GM21526 (cell line): ENCODE measurements at regions not wholly inside any gene's neighbourhood (a gene's known extent, or its start where the extent isn't known, plus 50 kb on each side); places are given as distances from the start of the nearest gene placed in this dataset.

Experiments used
- ATAC-seq: cut with Tn5 transposase; IDR thresholded peaks from one replicate; pipeline ENCODE4 v1.9.1; 2021; ENCODE audit warnings: moderate library complexity; ENCODE audit not compliant: unreplicated experiment, low FRiP score

DNA sequence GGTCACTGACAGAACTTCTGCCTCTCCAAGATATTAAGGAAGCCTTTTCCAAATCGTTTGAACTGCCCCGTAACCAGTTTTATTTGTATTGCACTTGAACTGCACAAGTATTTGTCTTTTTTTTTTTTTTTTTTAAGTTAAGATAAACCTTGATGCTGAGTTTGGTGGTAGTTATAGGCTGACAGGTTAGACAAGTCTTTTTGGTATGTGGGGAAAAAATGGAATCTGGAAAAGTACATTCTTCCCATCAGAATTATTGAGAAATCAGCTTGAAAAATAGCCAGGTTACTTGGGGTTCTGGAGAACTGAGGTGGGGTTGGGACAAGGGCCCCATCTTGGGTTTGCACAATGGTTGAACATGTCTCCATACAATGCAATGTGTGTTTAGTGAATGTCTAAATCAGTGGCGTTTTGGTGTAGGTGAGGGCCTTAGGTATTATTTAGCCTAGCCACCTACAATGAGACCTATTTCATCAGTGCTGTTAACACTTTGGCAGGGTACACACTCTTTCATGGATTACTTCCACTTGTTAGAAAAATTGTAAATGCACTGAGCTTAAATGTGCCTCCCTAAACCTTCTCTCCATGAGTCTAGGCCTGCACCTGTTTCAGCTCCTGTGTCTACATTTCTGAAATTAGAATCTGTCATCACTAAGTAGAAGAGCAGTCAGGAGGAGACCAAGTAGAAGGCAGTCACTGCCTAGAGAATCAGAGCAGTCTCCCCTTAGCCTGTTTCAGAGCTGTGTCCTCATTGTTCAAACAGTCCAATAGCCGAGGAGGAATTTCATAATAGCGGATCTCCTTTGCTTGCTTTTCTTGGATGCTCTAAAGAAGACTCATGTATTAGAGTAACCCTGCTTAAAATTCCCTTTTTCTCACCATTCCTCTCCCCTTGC lies 140.0 kb upstream of the HMHB1 start:
- no peak for ATAC-seq

DNA sequence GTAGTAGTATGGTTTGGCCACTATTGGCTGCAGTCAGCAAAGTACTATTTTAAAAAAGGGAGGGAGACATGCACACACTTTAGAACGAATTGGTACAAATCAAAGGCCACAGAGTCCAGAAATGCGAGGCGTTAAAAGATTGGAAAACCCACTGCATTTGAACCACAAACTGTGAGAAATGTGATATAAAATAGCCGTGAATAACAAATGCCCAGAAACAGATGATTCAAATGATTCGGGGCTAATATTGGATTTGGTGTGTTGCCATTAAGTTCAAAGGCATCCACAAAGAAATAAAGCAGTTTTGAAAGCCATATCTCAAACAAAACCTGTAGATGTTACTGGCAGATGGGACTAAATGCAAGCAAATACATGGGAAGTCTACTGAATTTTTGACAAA lies 140.9 kb upstream of the HMHB1 start:
- ATAC-seq = no peak

DNA sequence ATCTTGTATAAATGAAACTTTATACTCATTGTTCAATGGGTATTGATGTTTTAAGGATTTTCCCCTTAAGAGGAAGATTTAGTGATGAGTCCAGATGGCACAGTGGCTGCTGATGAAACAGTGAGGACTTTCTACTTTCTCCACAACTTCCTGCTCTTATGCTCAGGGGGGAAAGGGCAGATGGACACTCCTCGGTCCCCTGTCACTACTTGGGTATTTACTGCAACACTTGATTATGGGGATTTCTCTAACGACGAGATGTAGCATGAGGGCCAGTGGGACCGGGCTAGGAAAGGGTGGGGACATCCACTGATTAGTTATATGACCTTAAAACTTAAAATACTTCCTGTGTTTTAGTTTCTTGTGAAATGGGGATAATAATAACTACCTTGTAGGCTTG lies 146.1 kb upstream of the HMHB1 start:
- ATAC-seq = no peak

DNA sequence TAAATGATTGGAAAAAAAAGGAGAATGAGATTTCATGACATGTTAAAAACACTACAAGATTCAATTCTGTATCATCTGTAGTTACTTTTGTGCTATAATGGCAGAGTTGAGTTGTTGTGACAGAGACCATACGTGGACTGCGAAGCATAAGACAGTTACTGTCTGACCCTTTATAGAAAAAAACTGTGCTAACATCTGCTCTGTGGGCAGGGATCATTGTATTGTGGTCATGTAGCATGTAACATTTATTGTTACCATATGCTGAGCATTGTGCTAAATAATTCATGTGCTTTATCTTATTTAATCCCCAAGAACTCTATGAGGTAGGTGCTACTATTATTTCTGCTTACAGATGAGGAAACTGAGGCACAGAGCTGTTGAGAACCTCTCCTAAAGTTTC lies 147.3 kb upstream of the HMHB1 start:
- ATAC-seq = no peak

DNA sequence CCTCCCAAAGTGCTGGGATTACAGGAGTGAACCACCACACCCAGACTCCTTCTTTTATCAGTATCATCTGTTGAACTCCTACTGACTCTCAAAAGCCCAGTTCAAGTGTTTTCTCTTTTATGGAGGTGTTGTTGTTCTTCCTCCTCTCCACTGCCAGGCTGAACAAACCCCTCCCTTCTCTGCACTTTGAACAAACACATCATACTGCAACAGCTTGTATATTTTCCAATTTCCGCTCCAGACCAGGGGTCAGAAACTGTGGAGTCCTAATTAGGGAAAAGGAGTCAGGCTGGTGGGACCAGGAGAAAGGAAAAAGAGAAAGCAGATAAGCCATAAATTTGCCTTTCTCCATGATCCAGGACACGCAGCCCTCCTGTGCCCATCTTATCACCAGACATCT lies 148.1 kb upstream of the HMHB1 start:
- no peak for ATAC-seq

DNA sequence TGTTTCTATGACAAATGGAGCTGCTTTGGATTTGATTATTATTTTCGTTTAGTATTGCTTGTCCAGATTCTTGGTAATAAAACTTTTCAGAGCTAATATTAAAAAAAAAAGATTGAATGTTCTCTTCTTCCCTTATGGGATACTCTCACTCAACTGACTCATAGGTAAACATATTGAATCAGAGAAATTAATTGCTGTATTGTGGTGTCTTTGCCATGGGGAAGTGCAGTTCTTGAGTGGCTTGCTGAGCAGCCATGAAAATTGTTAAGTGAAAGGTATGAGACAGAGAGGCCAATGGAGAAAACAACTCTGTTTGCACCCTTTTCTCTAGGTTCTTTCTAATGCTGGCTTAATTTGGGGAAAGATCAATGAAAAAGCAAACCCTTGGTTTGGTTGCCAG lies 149.9 kb upstream of the HMHB1 start:
- ATAC-seq = no peak

DNA sequence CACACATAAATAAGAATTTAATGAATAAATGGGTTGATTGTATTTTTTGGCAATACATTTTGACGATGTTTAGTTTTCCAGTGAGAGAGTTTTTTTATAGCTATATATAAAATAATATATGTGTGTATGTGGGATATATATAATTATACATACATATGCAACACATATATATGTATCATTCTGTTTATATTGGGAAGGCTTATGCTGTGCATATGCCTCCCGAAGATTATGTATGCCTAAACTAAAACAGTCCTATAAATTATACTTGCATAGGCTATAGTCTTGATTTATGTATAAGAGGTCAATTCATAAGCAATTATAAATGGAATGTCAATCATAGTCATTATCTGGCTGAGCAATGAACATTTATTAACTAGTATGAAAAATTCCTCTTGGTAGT lies 151.3 kb upstream of the HMHB1 start:
- no peak for ATAC-seq

DNA sequence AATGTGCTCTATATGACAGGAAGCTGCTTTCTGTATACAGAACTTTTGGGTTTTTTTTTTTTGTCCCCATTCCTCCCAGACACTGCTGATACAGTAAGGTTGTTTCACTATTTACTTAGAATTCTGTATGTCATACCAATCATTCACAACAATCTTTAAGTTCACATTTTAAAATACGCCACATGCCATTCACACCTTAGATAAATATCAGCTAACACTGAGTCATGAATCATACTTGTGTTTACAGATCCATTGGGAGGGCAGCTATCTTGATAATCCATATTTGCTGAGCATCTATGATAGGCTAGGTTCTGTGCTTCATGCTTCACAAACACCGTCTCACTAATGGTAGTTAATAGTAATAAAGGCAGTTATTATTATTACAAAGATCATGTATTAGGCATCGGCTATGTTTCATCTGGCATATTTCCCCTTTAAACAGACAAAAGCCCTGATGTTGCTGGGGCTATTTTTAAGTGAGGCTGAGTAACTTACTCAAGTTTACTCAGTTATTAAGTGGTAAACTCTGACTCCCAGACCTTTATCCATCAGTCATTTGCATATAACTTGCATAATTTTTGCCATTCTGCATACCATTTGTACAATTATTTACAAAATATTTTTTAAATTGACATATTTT lies 152.2 kb upstream of the HMHB1 start:
- ATAC-seq = no peak

DNA sequence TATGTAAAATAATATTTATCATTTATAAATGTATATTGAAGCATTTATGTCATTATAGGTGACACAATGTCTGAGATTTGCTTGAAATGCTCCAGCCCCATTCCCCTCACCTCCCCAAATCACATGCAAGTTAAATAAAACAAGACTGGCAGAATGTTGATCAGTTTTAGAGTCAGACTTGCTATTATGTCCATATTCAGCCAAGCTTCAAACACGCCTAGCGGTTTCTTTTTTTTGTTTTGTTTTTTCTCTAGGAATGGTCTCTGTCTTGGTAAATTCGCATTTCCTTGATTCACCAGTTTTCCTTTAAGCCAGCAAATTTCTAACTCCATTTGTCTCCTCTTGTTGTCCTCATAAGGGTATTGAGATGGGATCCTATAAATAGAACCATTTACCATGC lies 153.0 kb upstream of the HMHB1 start:
- no peak for ATAC-seq

DNA sequence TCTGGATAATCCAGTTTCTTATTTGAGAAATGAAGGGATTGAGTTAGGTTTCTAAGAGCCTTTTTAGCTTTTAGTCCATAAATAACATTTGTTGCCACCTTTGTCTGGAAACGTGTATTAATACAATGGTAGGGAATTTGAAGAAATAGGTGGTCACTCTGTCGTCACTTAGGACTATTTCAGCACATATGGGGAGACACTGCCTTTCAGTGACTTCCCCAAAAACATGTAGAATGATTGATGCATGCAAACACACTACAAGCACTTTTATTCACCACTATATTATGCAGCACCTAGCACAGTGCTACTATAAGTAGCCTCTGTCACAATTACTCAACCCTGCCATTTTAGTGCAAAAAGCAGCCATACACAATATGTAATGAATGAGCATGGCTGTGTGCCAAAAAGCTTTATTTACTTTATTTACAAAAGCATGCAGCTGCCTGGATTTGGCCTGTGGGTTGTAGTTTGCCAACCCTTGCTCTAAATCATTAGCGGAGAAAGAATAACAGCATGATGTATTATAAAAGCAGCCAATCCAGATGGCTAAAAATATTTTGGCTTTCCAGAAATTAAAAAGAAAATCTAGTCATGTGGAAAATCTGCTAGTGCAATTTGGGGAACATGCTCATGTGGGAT lies 154.2 kb upstream of the HMHB1 start:
- ATAC-seq = no peak

DNA sequence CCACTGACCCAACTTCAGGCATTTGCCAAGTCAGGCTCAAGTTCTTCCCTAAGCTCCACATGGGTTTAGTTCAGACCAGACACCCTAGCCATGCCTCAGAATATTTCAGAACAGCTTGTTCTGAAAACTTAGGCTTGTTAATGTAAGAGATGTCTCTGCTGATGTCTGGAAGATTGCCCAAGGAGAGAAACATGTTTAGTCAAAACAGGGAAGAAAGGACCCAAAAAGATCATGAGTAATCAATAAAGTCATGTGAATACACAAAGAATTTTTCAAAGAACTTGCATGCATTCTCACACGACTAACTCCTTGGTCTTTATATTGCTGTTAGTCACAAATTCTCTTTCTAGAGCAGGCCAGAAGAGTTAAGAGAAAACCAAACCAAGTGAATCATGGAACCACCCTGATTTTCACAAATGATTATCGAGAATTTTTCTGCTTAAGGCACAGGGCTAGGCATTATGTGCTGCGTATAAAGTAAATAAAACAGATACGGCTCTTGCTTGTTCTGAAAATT lies 158.1 kb upstream of the HMHB1 start:
- ATAC-seq = no peak

DNA sequence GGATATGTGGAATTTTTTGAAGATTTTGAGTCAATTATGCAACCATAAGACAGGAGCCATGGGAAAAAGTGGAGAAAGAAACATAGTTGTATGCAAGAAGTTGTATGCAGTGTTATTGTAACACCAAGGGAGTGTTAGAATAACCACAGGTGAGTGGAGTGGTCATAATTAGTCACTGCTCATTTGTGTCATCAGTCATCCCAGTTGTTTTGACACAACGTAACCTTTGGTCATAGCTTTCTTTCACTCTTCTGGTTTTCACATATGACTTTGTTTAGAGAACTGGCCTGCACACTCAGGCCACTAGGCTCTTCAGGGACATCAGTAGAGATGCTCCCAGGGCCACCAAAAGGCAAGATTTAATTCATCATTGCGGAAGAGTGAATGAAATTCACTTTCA lies 158.7 kb upstream of the HMHB1 start:
- ATAC-seq = no peak

DNA sequence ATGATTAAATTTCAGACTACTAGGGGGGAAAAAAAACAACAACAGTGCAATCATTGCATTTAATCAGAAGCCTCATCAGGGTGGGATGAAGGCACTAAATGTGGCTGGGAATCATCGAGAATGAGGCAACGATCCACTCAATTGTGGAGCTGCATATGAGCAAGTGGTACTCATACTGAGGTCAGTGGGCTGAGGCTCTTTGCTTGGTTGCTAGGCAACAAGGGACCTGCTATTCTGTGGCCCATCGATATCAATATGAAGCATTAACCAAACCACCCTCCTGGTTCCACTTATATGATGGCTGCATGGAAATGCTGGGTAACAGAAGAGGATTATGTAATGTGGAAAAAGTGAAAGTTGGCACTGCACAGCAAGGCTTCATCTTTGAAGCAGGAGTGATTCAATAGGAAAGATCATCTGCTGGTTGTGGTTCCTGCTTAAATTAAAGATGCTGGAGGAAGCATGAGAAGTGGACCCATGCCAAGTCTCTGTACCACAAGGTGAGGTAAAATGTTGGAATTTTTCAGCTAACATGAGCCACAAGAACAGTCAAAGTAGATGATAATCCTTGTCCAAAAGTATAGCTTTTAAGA lies 159.8 kb upstream of the HMHB1 start:
- ATAC-seq = no peak

DNA sequence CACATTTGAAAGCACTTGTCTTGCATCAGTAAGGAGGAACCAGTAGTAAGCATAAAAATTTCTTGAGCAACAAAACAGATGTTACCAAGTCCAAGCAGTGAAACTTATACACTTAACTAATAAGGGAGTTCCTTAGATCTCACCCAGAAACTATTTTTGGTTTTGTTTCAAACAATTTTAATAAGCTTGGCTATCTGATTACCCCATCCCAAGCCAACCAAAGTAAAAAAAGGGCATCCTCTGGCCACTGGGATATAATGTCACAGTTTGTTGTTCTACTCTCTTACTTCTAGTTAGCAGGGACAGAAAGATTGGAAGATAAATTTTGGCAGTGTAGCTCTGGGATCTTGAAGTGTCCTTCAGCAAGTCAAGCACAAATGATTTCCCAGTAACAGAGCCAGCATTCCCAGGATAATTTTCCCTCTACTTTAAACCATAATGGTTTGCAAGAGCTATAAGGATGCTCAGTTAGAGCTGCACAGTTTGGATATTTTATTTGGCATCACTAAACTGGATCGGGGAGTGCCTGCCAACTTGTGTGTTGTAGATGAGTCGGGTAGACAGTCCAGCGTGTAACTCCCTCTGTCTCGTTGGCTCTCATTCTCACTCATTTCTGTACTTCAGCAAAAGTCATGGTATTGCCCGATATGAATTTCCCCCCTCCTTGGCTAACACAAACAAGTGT lies 161.9 kb upstream of the HMHB1 start:
- no peak for ATAC-seq

DNA sequence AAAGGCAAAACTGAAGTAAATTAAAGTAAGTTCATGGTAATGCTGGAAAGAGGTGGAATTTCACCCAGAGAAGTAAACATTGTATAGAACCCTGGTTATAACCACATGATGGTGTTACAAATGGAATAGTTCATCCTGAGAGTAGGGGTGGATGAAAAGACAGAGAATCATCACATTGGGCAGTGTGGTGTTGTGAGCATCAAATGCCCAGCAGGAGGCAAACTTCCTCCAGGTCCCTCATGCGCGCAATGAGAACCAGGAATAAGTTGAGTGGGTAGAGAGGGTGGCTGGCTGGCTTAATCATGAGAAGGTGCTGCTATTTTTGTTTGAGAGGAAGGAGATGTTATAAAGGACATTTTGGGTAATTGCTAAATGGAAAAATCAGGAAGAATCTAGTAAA lies 163.3 kb upstream of the HMHB1 start:
- no peak for ATAC-seq

DNA sequence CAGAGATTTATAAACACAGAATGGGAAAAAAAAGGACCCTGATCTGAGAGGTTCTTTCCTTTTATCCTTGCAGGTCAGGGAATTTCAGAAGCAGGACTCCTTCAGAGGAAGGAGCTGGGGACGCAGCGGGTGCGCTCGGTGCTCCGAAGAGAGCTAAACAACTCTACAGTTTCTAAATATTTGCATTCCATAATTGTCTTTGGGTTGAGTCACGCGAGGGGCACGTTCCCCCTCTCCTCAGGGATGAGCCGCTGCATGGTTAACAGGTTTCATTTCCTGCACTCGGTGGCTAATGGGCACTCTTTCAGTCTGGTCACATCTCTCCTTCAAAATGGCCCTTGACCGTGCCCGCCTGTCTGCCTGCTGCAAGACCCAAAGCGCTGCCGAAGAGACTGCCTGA lies 165.0 kb upstream of the HMHB1 start:
- no peak for ATAC-seq

DNA sequence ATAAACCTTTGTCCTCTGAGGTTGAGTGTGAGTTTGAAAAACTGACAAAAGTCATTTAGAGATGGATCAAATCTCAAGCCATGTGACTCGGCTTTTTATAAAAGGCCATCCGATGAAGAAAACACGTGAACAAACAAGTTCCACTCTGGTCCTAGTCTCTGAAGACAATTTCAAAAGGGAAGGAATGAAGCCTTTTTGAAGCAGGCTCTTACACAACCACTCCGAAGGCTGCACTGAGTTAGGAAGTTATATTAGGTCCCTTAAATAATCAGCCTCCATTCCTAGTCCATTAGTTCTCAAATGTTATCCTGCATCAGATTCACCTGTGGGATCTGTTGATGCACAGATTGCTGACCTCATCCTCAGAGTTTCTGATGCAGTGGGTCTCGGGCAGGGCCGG lies 166.6 kb upstream of the HMHB1 start:
- no peak for ATAC-seq

DNA sequence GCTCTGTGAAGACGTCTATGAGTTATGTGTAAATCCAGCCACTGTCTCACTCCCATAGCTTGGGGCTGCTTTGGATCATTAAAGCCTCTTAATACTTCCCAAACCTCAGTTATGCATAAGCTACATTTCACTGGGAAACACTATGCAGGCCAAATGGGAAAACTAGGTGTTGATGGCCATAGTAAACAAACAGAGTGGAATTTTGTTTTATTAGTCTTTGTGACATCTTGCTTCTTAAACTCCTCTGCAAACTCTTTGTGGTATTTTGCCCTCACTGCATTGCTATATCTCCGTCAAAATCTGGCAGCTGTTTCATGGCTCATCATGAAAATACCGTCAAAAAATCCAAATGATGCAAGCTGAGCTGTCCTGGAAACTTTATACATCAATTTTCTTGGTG lies 167.2 kb upstream of the HMHB1 start:
- ATAC-seq = no peak

DNA sequence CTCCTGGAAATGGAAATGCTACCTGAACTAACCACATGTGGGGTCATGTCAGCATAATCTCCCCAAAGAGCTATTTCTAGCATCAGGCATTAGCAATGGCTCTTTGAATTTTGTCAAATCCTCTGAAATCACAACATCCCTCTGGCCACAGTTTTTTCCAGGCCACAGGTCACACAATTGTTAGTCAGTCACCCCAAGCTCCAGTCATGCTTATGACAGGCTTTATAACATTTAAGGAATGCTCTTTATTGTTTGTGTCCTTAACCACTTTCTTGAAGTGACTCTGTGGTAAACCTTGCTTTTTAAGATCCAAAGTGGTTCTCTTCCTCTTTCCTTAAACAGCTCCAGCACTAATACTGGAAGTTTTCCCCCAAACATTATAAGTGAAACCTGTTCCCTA lies 169.2 kb upstream of the HMHB1 start:
- ATAC-seq = no peak

DNA sequence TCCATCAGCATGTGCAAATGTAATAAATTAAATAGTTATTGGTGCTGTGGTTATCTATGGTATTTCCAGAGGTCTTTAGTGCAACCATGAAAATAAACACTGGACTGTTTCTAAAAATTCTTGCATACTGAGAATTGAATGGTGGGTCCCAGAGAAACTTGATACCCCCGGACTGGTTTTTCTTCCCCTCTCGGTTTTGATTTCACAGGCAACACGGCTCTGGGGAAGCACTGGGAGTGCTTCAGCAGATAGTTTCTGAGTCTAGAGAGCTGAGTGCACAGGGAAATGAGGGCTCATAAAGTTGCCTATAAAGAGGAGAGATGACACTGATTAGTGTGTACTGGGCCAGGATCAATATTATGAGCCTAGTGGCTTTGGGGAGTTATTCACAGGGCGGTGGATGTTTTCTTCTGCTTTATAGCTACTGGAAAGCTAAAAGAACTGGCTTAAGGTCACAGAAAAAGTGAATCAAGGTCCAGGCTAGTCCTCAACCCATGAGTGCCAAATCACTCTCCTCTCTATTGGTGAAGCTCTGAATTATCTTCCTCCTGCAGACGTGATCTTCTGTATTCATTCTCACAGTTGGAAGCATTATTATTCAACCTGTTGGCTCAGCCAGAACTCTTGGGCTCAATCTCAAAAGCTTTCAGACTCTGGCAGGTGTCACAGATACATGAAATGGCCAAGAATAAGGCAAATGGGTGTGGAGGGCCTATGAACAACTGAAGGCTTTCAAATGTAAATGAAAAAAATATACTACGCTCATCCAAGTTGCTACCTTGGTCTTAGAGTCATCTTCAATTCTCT lies 170.2 kb upstream of the HMHB1 start:
- peak; percentile 70 for ATAC-seq
